DMS53 treated with DMSO at 0.1 percent for 48 hours (cell line): ENCODE measurements at regions not wholly inside any gene's neighbourhood (a gene's known extent, or its start where the extent isn't known, plus 50 kb on each side); places are given as distances from the start of the nearest gene placed in this dataset.

ENCODE experiments used
- DNase-seq: peaks from one replicate; lab custom pipeline; 2025; ENCODE audit not compliant: unreplicated experiment; lab: John Stamatoyannopoulos, UW

DNA sequence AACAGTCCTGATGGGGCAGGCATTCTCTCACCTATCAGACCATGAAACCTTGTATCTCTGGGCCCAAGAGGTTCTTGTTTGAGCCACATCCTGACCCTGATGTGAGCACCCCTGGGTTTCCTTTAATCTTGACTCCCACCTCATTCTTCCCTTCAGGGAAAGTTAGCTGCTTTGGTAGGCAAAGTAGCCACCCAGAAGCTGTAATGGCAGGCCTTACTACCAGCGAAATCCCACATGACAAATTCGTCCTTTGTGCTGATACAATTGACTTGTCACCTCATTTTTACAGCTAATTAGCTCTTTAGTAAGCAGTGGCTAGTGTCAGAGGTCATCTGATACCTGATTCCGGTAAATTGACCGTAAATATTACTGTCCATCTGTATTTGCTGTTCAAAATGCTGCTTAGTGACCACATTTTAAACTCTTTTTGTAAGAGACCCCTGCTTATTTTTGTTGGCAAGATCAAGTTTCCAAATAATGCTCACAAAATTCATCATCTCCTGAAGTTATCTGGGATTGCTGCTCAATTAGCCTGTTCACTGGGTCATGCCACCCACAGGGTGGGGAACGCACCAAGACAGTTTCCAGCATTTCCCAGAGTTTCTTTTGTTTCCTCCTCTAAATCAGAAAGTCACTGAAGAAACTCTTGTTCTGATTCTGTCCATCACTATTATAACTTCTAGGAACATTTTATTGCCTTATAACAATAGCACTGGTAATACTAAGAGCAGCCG, 329.7 kb downstream of the GPAT3 start:
- DNase-seq: no peak

DNA sequence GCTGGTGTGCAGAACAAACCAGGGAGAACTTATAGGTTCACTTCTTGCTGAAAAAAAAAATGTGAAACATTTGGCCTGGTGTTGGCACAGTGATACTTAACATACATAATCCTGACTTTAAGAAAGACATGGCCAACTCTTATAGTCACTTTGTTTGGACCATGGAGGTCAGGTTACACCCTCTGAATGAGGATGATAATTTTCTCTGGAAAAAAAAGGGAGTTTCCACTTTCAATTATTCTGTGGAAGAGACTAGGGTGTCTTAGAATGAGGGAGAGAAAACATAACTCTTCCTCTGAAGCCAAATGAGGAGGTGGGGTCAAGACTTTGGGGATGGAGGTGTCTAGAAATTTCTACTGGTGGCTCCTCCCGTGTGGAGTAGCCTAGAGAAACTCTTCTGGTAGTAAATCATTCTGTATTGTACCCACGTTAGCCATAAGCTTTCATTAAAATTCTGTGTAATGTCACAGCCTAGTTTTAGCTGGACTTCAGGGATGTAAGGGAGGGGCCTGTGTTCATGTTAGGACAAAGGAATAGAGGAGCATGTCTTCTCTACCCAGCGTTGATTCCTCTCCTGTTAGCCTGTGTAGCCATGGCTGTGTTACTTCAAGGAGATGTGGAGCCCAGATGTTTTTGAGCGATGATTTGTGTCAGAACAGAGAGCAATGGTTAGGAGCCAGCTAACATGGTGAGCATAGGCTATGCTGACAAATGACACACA, 328.3 kb downstream of the GPAT3 start:
- DNase-seq: no peak

DNA sequence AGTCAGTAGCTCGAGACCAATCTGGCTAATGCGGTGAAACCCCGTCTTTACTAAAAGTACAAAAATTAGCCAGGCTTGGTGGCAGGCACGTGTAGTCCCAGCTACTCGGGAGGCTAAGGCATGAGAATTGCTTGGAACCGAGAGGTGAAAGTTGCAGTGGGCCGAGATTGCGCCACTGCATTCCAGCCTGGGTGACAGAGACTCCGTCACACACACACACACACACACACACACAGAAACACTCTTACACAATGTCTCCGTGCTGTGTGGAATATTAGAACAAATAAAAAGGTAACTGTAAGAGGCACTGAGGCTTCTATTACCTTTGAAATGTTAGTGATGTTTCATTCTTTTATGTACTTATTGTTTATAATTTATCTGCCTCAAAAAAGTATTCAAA, 326.6 kb downstream of the GPAT3 start:
- DNase-seq: no peak

DNA sequence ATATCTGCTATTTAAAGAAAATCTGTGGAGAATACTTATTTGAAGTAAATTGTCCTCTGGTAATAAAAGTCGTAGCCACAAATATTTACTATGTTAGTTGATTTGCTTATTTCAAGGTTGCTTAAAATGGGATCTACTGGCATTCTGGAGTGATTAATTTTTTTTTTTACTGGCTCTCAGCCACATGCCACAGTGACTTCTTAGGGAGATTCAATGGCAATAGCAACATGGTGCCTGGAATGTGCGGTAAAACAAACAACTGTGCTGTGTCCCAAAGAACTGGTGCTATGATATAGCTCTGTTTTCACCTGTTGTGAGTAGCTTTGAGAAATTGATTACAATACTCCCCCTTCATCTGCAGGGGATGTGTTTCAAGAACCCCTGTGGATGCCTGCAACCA, 324.3 kb downstream of the GPAT3 start:
- no peak for DNase-seq

DNA sequence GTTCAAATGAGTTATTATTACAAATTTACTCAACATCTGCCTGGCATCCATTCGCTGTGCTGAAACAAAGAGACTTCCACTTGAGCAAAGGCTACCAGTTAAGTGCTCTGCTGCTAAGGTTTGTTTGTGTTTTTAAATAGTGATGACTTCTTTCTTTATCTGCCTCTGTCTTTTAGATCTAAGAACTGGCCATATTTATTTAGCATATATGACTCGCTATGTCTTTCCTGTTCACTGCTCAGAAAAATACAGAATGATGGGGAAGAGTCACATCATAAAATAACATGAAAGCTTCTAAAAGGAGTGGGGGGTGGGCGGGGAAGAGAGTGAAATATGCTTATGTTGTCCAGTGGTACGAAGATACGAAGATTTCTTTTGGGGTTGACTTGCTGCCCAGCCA, 322.2 kb downstream of the GPAT3 start:
- peak; percentile 8 for DNase-seq

DNA sequence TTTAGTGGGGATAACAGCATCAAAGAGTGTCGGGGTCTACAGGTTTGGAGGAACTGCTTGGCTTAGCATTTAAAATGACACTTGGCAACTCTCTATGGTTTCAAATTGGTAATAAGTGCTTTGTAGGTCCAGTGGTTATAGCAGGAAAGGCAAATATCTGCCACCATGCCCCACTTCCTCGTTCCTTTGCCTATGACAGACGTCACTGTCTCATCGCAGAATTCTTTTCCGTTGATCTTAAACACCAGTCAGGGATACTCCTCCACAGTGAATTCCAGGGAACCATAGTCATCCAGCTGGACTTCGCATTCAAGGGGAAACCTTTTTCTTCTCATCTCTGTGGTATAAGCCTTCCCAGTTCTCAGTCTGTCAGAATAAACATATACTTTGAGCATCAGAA, 319.1 kb downstream of the GPAT3 start:
- DNase-seq: no peak

DNA sequence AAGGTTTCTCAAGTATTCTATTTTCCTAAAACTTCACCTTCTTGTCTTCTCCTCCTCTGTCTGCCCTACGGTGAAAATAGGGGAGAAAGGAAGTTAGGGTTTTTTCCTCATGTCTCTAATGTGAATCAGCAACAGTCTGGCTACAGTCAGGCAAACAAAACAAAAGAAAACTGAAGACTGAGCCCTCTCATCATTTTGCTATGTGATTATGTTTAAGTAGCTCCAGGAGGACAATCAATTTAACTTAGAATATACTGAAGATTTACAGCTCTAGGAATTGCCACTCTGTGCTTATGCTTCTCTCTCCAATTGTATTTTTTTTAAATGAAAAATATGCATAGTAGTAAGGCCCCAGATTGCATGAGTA, 316.2 kb downstream of the GPAT3 start:
- no peak for DNase-seq

DNA sequence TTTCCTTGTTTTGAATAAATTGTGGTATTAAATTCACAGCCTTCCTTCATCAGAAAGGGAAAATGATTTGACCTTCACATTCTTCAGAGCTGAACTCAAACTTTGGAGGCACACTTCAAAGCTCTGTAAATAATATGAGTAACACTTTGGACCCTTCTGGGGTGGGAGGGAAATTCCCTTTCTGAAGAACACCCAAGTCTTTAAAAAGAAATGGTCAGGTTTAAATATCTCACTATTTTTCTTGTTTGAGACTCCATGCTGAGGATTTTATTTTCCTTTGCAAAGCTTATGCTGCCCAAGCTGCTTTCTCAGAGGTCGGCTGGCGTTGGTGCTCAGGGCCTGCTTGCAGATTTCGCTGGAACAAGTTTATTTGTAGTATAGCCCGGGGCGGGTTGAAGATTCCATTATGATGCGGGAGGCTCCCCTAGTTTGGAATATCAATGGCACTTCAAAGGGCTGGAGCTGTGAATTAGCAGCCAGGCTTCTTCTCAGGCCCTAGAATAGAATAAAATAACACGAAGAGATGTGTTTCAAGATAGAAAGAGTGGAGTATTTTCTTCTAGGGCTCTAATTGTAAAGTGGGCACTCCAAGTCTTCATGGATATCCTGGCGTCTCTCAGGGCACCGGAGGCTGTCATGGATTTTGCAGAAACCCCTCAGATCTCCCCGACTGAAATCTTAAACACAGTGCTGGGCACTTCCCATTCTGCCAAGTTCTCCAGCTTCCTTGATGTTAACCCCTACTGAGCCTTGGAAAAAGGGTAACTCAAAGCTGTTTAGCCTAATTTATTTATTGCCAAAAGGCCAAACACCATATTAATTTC, 315.6 kb downstream of the GPAT3 start:
- DNase-seq: no peak

DNA sequence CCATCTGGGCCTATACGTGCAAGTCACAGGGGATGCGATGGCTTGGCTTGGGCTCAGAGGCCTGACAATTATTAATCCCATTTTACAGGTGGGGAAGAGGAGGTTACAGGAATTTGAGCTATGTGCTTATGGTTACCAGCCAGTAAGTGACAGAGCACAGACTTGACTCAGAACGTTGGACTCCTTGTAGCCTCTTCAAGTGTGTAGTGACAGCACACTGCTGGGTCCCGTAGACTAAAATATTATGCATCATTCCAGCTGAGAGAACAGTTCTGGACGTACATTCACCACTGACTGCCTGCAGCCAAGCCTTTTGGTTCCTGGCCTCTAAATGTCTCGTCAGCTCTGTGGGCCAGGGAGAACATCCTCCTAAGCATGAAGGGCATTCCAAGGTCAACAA, 314.5 kb downstream of the GPAT3 start:
- DNase-seq: no peak

DNA sequence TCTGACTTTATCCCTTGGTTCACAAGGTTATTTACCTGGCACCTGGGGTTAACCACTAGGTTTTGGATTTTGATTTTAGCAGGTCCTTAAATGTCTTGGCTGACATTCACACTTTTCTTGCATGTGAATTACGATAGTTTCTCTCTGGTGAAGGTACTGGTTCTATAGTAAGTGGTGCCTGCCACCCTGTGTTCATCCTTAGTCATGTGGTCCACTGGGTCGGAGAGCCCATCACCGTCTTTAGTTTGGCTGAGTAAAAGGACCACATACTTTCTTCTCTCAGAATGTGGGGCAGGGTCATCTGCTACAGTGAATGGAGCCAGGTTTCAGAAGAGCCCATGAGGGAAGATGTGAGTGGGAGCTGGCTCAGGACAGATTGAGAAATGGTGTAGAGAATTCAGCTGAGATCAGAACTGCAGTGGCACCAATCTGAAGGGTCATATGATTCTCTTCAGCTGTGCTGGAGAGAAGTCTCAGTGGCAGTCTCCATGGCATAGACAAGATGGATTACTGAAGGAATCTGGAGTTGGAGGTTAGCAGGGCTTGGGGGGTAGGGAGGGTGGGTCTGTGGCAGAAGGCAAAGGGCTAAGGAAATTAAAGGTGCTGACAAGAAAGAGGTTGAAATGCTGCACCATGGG, 310.4 kb downstream of the GPAT3 start:
- no peak for DNase-seq

DNA sequence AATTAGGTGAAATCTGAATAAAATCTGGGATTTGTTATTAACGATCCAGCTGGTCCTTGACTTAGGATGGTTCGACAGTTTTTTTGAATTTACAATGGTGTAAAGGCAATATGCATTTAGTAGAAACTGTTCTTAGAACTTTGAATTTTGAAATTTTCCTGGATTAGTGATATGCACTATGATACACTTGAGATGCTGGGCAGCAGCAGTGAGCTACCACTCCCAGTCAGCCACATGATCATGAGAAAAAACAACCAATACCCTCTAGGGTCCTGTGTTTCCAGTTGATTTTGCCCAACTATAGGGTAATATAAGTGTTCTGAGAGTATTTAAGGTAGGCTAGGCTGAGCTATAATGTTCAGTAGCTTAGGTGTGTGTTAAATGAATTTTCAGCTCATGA, 303.7 kb downstream of the GPAT3 start:
- no peak for DNase-seq

DNA sequence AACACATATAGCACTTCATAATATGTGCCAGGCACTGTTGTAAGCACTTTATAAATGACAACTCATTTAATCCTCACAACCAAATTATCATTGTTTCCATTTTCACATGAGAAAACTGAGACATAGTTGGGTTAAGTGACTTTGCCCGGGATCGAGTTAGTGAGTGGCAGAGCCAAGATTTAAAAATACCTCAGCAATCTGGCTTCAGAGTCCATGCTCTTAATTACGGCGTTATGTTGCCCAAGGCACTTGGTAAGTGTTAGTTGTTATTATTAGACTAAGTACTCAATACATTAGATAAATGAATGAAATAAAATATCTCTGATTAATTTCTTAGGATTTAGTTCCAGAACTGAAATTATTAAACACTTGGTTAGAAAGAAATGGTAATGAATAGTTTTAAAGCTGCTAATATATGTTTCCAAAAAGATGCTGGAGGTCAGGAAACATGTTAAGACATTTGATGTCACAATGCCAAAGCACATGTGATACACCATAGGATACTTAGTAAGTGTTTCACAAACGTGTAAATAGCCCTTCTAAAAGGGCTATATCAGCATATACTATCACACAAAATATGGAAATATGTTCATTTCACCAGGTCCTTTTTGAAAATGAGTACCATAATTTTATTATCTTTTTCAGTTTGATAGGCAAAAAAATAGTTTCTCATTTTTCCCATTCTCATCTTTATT, 301.9 kb downstream of the GPAT3 start:
- no peak for DNase-seq

DNA sequence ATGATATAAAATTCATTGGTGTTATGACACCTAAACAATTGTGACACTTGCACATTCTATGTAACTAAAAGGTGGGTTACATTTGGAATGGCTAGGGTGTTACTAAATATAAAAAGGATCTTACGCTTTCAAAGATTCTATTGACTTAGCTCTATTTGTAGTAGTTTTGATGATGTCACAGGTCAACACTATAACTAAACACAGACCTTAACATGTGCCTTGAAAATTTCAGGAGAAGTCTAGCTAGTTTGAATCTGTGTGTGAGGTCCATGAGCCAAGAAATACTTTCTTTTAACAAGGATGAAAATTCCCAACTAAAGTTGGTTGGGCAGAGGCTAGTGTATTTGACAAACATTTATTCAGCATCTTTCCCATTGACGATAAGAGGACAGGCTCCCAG, 298.0 kb downstream of the GPAT3 start:
- no peak for DNase-seq

DNA sequence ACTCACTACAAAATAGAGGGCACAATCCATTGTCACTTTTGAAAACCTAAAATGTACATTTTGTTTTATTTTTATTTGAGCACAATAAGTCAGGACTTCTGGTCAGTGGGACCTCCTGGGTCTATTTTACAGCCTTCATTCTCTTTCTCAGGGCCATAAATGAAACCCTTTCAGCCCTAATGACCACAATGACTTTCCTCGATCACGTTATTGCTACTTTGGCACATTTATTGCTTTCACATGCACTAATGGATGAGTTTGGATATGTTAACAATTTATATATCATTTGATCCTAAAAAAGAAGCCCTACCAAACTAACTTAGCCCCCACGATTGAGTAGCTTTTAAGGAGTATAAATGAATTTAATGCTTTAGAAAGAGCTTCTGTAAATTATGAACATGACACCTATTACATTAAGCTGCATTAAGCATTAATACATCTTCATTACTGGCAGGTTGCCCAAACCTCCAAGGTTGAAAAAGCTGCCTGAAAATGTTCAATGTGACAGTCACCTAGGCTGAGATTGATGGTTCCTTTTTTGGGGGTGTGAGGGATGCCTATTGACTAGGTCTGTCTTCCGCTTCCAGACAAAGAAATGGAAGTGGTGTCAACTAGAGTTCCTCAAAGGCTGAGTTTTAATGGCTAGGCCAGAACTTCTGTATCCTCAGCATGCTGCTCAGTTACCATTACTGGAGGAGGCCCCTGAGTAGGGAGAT, 296.4 kb downstream of the GPAT3 start:
- DNase-seq: no peak

DNA sequence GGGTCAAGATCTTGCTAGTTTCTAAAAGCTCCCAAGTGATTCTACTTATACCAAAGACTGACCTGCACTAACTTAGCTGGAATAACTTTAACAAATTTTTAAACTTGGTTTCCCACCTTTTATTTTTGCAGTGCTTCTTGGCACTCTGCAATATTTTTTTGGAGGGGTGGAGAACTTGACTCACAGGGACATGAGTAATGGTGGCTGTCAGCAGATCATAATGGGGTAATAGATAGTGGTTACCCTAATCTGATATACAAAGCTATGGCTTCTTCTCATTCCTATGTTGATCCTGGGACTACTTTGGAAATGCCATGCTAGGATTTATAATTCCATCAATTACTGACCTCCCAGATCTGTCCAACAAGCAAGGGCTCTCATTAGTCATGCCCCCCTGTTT, 295.7 kb downstream of the GPAT3 start:
- no peak for DNase-seq

DNA sequence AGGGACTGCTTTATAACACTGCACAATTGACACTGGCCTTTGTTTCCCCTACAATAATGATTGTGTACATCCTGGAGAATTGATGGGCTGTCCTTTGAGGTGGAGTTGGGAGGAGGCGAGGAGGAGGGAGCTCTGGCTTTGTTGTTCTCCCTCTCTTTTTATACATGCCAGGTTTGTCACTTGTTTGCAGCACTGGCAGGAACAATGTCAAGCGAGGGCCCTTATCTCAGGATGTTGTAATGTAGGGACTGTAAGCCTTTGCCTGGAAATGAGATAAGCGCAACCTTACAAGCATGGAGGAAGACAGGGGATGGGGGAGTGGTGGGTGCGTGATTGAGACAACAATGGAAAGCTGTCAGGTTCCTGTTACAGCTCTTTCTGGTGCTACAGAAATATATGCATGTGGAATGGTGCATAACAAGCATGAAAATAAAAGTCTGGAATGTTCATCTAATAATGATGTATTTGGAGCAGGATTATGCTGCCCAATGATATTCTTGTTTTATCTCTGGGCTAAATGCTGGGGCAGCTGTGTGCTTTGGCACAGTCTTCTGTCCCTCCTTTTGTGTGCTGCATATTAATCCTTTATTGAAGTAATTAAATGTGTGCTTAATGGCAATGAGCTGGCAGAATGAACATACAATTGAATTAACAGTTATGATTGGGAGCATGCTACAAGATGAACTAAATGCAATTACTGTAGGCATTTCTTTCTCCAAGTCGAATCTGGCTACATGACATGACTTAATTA, 294.4 kb downstream of the GPAT3 start:
- DNase-seq: no peak

DNA sequence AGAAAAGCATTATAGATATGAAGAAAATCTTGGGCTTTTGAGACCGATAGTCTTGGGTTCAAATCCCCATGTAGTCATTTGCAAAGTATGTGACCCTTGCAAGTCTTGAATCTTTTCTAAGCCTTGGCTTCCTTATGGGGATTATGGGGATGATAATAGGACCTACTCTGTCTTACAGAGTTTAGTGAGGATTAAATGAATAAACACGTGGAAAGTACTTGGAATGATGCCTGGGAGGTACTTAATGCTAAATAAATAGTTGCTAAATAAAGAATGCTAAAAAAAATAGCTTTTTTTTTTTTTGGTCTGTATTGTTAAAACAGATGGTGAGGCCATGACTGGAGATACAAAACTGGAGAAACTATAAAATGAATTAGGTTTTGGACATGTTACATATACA, 292.7 kb downstream of the GPAT3 start:
- DNase-seq: no peak

DNA sequence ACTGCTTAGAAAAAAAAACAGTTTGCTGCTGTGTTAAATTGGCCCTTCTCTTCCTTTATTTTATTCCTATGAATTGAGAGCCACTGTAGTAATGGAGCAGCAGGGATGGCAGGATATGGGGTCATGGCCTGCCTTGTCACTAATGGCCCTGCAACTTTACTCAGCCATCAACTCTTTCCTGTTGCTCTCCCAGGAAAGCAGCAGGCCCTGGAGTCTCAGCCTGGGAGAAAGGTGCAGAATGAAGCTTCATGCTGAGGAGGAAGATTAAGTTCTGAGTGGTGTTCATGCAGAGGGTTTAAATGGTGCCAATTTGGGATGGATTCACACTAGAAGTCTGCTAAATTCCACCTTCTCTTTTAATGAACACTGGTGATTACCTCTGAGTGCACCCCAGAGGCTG, 285.6 kb downstream of the GPAT3 start:
- no peak for DNase-seq

DNA sequence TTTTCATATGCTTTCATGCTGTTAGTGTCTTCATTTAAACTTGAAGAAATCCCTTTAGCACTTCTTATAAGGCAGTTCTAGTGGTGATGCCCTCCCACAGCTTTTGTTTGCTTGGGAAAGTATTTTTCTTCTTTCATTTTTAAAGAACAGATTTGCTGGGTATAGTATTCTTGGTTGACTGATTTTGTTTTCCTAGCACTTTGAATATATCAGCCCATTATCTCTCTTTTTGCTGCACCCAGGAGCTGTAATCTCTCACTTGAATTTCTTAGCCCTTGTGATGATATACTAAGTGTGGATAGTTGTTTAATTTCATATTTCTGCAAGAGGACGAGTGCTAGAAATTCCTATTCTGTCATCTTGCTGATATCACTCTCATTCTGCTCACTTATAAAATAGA, 283.7 kb downstream of the GPAT3 start:
- no peak for DNase-seq

DNA sequence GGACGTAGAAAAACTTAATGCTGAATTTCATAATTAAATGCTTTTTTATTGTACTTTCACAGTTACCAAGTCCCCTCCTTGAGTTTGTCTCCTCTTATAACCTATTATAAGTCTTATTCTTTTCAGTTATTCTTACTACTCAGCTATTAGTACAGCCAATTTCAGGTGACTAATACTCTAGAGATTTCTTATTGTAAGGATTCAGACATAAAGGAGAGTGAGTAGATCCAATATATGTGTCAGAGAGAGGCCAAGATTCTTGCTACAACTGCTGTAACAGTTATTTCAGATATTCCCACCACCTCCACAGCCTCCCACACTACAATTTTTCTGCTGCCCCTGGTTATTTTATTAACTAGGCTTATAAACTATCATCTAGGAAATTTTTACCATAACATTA, 274.5 kb downstream of the GPAT3 start:
- DNase-seq: no peak
